Liver (tissue), 7 donors: ENCODE measurements at regions not wholly inside any gene's neighbourhood (a gene's known extent, or its start where the extent isn't known, plus 50 kb on each side); places are given as distances from the start of the nearest gene placed in this dataset.

Source experiments
- DNase-seq: peaks from one replicate; pipeline ENCODE4 v3.0.0-alpha.2; 2017; ENCODE audit warnings: low spot score
- H3K27ac ChIP-seq, 2 donors: one replicate each; pipeline ENCODE4 v1.7.0; 2013; ENCODE audit warnings: inconsistent platforms in 2 of 2, low read length in 2 of 2, control low read depth in 1 of 2, low read depth in 1 of 2, mild to moderate bottlenecking in 1 of 2
- H3K27me3 ChIP-seq, 4 donors: one replicate each; pipeline versions ENCODE4 v1.6.1 to v1.7.0; 2013; ENCODE audit warnings: low read length in 3 of 4, inconsistent platforms in 1 of 4, mild to moderate bottlenecking in 1 of 4, moderate library complexity in 1 of 4; ENCODE audit not compliant: control insufficient read depth in 4 of 4, insufficient read depth in 4 of 4
- H3K36me3 ChIP-seq, 4 donors: one replicate each; pipeline versions ENCODE4 v1.6.1 to v1.7.0; 2013; ENCODE audit warnings: low read length in 3 of 4, mild to moderate bottlenecking in 3 of 4, low read depth in 1 of 4, moderate library complexity in 1 of 4; ENCODE audit not compliant: control insufficient read depth in 4 of 4, insufficient read depth in 3 of 4
- H3K4me1 ChIP-seq, 4 donors: one replicate each; pipeline versions ENCODE4 v1.6.1 to v1.7.0; 2013; ENCODE audit warnings: low read length in 3 of 4, mild to moderate bottlenecking in 3 of 4, moderate library complexity in 1 of 4; ENCODE audit not compliant: control insufficient read depth in 4 of 4, insufficient read depth in 4 of 4
- H3K4me3 ChIP-seq, 3 donors: one replicate each; pipeline versions ENCODE4 v1.6.1 to v1.7.0; 2013; ENCODE audit warnings: low read length in 3 of 3, control low read depth in 1 of 3, low read depth in 1 of 3, mild to moderate bottlenecking in 1 of 3
- H3K9ac ChIP-seq, 2 donors: one replicate each; pipeline ENCODE4 v1.7.0; 2013; ENCODE audit warnings: low read length in 2 of 2, mild to moderate bottlenecking in 2 of 2, moderate library complexity in 2 of 2, control low read depth in 1 of 2, low read depth in 1 of 2
- H3K9me3 ChIP-seq, 4 donors: one replicate each; pipeline versions ENCODE4 v1.6.1 to v1.7.0; 2013; ENCODE audit warnings: low read length in 3 of 4; ENCODE audit not compliant: control insufficient read depth in 4 of 4
- ATF3 ChIP-seq: IDR thresholded peaks from 2 replicates; pipeline ENCODE4 v1.6.1; 2016; ENCODE audit warnings: antibody characterized with exemption
- EGR1 ChIP-seq, 2 donors: IDR thresholded peaks; 2 replicates each; pipeline ENCODE4 v1.6.1; 2016 to 2018; ENCODE audit warnings: antibody characterized with exemption in 2 of 2, low read depth in 2 of 2
- FOXA1 ChIP-seq: IDR thresholded peaks from 2 replicates; pipeline ENCODE4 v1.6.1; 2016; ENCODE audit warnings: antibody characterized with exemption
- FOXA2 ChIP-seq: IDR thresholded peaks from 2 replicates; pipeline ENCODE4 v1.6.1; 2016; ENCODE audit warnings: antibody characterized with exemption
- HNF4A ChIP-seq, 2 donors: conservative IDR thresholded peaks; 2 replicates each; pipeline ENCODE4 v1.6.1; 2016; ENCODE audit warnings: antibody characterized with exemption in 2 of 2, mild to moderate bottlenecking in 2 of 2
- HNF4G ChIP-seq: IDR thresholded peaks from 2 replicates; pipeline ENCODE4 v1.6.1; 2016; ENCODE audit warnings: antibody characterized with exemption
- JUND ChIP-seq, 2 donors: IDR thresholded peaks; 2 replicates each; pipeline ENCODE4 v1.6.1; 2016; ENCODE audit warnings: antibody characterized with exemption in 2 of 2
- MAX ChIP-seq: IDR thresholded peaks from 2 replicates; pipeline ENCODE4 v1.6.1; 2016; ENCODE audit warnings: antibody characterized with exemption
- NR2F2 ChIP-seq: IDR thresholded peaks from 2 replicates; pipeline ENCODE4 v1.6.1; 2016; ENCODE audit warnings: antibody characterized with exemption
- RAD21 ChIP-seq, 2 donors: IDR thresholded peaks; 2 replicates each; pipeline ENCODE4 v1.6.1; 2016; ENCODE audit warnings: antibody characterized with exemption in 2 of 2, mild to moderate bottlenecking in 2 of 2
- REST ChIP-seq: IDR thresholded peaks from 2 replicates; pipeline ENCODE4 v1.6.1; 2016; ENCODE audit warnings: antibody characterized with exemption, mild to moderate bottlenecking
- RXRA ChIP-seq, 2 donors: IDR thresholded peaks; 2 replicates each; pipeline ENCODE4 v1.6.1; 2017 to 2018; ENCODE audit warnings: antibody characterized with exemption in 2 of 2, mild to moderate bottlenecking in 1 of 2
- SP1 ChIP-seq: IDR thresholded peaks from 2 replicates; pipeline ENCODE4 v1.6.1; 2018; ENCODE audit warnings: antibody characterized with exemption, mild to moderate bottlenecking
- TAF1 ChIP-seq: conservative IDR thresholded peaks from 2 replicates; pipeline ENCODE4 v1.6.1; 2016; ENCODE audit warnings: antibody characterized with exemption, mild to moderate bottlenecking
- YY1 ChIP-seq: IDR thresholded peaks from 2 replicates; pipeline ENCODE4 v1.6.1; 2016; ENCODE audit warnings: antibody characterized with exemption, mild to moderate bottlenecking
- ZBTB33 ChIP-seq: IDR thresholded peaks from 2 replicates; pipeline ENCODE4 v1.6.1; 2016; ENCODE audit warnings: antibody characterized with exemption
- WGBS: extraction: QIAGEN DNeasy Blood & Tissue Kit; methylation state at CpG from one replicate; pipeline ENCODE4 v1.1.7; 2013; 5-methylcytosine and 5-hydroxymethylcytosine counted together
- donor health status: healthy.
- donor health status: healthy.
- donor health status: healthy.
- donor health status: healthy.

- no peak overlapping the region for H3K9ac ChIP-seq
- no peaks in the 10 kb centered on the region for H3K36me3 ChIP-seq
- no peak overlapping the region for H3K27ac ChIP-seq
- H3K27me3 ChIP-seq = no peaks in the 10 kb centered on the region
- no peak for DNase-seq
- TF ChIP-seq RAD21 (IDR thresholded peaks at IDR 0.05) (no peak), SP1 (no peak), EGR1 (IDR thresholded peaks at IDR 0.05; ENCODE audit: low read depth in 2 of 2) (no peak)
- WGBS = 71% methylated on average over 2 of the region's 2 CpGs
- H3K9me3 ChIP-seq = peaks cover 0 to 21% (median 5%) of the 10 kb centered on the region in 4 donors
- H3K4me1 ChIP-seq = no peaks in the 10 kb centered on the region
- H3K4me3 ChIP-seq = no peak overlapping the region
Observed at GRCh38 chr6:66159937-66160336, 452.9 kb upstream of the EYS start.

- H3K4me1 ChIP-seq = no peaks in the 10 kb centered on the region
- no peaks in the 10 kb centered on the region for H3K9me3 ChIP-seq
- H3K9ac ChIP-seq = no peak overlapping the region
- H3K4me3 ChIP-seq = no peak overlapping the region
- H3K27me3 ChIP-seq = no peaks in the 10 kb centered on the region
- no peak for DNase-seq
- no peak for TF ChIP-seq HNF4A (conservative IDR thresholded peaks at IDR 0.05)
- TF ChIP-seq FOXA2 = no peak
- no peak for TF ChIP-seq TAF1
- TF ChIP-seq NR2F2 = no peak
- TF ChIP-seq HNF4G = no peak
- TF ChIP-seq ATF3 = no peak
- TF ChIP-seq REST = no peak
- no peak for TF ChIP-seq MAX
- no peak for TF ChIP-seq ZBTB33
- no peak for TF ChIP-seq JUND (IDR thresholded peaks at IDR 0.05)
- 49% methylated on average over 2 of the region's 2 CpGs for WGBS
- no peaks in the 10 kb centered on the region for H3K36me3 ChIP-seq
- no peak overlapping the region for H3K27ac ChIP-seq
Observed at GRCh38 chr6:66153247-66153646, 446.2 kb upstream of the EYS start.

- H3K27ac ChIP-seq = no peak overlapping the region
- no peaks in the 10 kb centered on the region for H3K9me3 ChIP-seq
- no peak overlapping the region for H3K4me3 ChIP-seq
- no peaks in the 10 kb centered on the region for H3K27me3 ChIP-seq
- H3K9ac ChIP-seq = no peak overlapping the region
- H3K4me1 ChIP-seq = no peaks in the 10 kb centered on the region
- H3K36me3 ChIP-seq = no peaks in the 10 kb centered on the region
- DNase-seq = no peak
- TF ChIP-seq ZBTB33 (no peak), JUND (IDR thresholded peaks at IDR 0.05) (no peak), REST (no peak), HNF4A (conservative IDR thresholded peaks at IDR 0.05) (no peak), YY1 (no peak), SP1 (no peak), RXRA (IDR thresholded peaks at IDR 0.05) (no peak), MAX (no peak), FOXA1 (no peak)
Observed at GRCh38 chr6:66149132-66149531, 442.1 kb upstream of the EYS start.
